Progenitor cell of endocrine pancreas (in vitro differentiated cells): ENCODE measurements at regions not wholly inside any gene's neighbourhood (a gene's known extent, or its start where the extent isn't known, plus 50 kb on each side); places are given as distances from the start of the nearest gene placed in this dataset.

ENCODE experiments used
- DNase-seq: peaks from one replicate; pipeline ENCODE4 v3.0.0; 2021; ENCODE audit warnings: low spot score; ENCODE audit not compliant: unreplicated experiment
- H3K27ac Mint-ChIP-seq: 2 replicates; pipeline ENCODE4 v1.8.0; 2021; ENCODE audit warnings: mild to moderate bottlenecking, moderate library complexity, mixed read lengths
- H3K27me3 Mint-ChIP-seq: 2 replicates; pipeline ENCODE4 v1.8.0; 2021; ENCODE audit warnings: mixed read lengths
- H3K36me3 Mint-ChIP-seq: 2 replicates; pipeline ENCODE4 v1.8.0; 2022; ENCODE audit warnings: mixed read lengths; ENCODE audit not compliant: insufficient read depth
- H3K4me1 Mint-ChIP-seq: 2 replicates; pipeline ENCODE4 v1.8.0; 2021; ENCODE audit warnings: low read depth, mixed read lengths
- H3K4me3 Mint-ChIP-seq: 2 replicates; pipeline ENCODE4 v1.8.0; 2021; ENCODE audit warnings: low read depth, mild to moderate bottlenecking, moderate library complexity, mixed read lengths
- H3K9me3 Mint-ChIP-seq: 2 replicates; pipeline ENCODE4 v1.8.0; 2021; ENCODE audit warnings: low read depth, mixed read lengths
- CTCF ChIP-seq: fragments of 200-600 bp; sonication (generic); IDR thresholded peaks from one replicate; pipeline ENCODE4 v1.5.0; 2021; ENCODE audit warnings: antibody characterized with exemption, mild to moderate bottlenecking; ENCODE audit not compliant: unreplicated experiment

GRCh38 chr20:57069442-57069841, 197.0 kb downstream of the BMP7 start:
- Mint-ChIP-seq H3K4me3 (no peak overlapping the region), H3K27me3 (peaks cover 57% of the 10 kb centered on the region), H3K27ac (no peak overlapping the region), H3K9me3 (no peaks in the 10 kb centered on the region), H3K36me3 (no peaks in the 10 kb centered on the region), H3K4me1 (peaks cover 9% of the 10 kb centered on the region)
- no peak for TF ChIP-seq CTCF
- no peak for DNase-seq

GRCh38 chr20:57070296-57070695, 196.1 kb downstream of the BMP7 start:
- H3K27ac Mint-ChIP-seq = no peak overlapping the region
- TF ChIP-seq CTCF = no peak
- H3K4me1 Mint-ChIP-seq = peaks cover 9% of the 10 kb centered on the region
- DNase-seq = no peak
- no peak overlapping the region for H3K4me3 Mint-ChIP-seq
- H3K36me3 Mint-ChIP-seq = no peaks in the 10 kb centered on the region
- peaks cover 5% of the 10 kb centered on the region for H3K9me3 Mint-ChIP-seq
- peaks cover 54% of the 10 kb centered on the region for H3K27me3 Mint-ChIP-seq

GRCh38 chr20:57071283-57071731, 195.1 kb downstream of the BMP7 start:
- no peak for DNase-seq
- no peak for TF ChIP-seq CTCF
- Mint-ChIP-seq H3K4me1 (peaks cover 8% of the 10 kb centered on the region), H3K4me3 (peak overlapping the region; percentile 62), H3K27me3 (peaks cover 44% of the 10 kb centered on the region), H3K36me3 (no peaks in the 10 kb centered on the region), H3K27ac (peak overlapping the region; percentile 86), H3K9me3 (peaks cover 5% of the 10 kb centered on the region)

- H3K27ac Mint-ChIP-seq = peak overlapping the region; percentile 86
Observed at GRCh38 chr20:57071954-57072583, 194.4 kb downstream of the BMP7 start.

GRCh38 chr20:57073402-57073801, 193.0 kb downstream of the BMP7 start:
- H3K36me3 Mint-ChIP-seq = no peaks in the 10 kb centered on the region
- H3K4me1 Mint-ChIP-seq = peaks cover 8% of the 10 kb centered on the region
- no peak for DNase-seq
- peaks cover 5% of the 10 kb centered on the region for H3K9me3 Mint-ChIP-seq
- H3K27ac Mint-ChIP-seq = no peak overlapping the region
- no peak overlapping the region for H3K4me3 Mint-ChIP-seq
- no peak for TF ChIP-seq CTCF
- peaks cover 35% of the 10 kb centered on the region for H3K27me3 Mint-ChIP-seq

More at GRCh38 chr20:57071954-57072583, 194.4 kb downstream of the BMP7 start:
- peaks cover 5% of the 10 kb centered on the region for H3K9me3 Mint-ChIP-seq
- no peaks in the 10 kb centered on the region for H3K36me3 Mint-ChIP-seq
- peaks cover 42% of the 10 kb centered on the region for H3K27me3 Mint-ChIP-seq
- H3K4me3 Mint-ChIP-seq = no peak overlapping the region
- TF ChIP-seq CTCF = no peak
- peaks cover 8% of the 10 kb centered on the region for H3K4me1 Mint-ChIP-seq
- no peak for DNase-seq
